ENCODE measurements at regions not wholly inside any gene's neighbourhood (a gene's known extent, or its start where the extent isn't known, plus 50 kb on each side); places are given as distances from the start of the nearest gene placed in this dataset.

DNA sequence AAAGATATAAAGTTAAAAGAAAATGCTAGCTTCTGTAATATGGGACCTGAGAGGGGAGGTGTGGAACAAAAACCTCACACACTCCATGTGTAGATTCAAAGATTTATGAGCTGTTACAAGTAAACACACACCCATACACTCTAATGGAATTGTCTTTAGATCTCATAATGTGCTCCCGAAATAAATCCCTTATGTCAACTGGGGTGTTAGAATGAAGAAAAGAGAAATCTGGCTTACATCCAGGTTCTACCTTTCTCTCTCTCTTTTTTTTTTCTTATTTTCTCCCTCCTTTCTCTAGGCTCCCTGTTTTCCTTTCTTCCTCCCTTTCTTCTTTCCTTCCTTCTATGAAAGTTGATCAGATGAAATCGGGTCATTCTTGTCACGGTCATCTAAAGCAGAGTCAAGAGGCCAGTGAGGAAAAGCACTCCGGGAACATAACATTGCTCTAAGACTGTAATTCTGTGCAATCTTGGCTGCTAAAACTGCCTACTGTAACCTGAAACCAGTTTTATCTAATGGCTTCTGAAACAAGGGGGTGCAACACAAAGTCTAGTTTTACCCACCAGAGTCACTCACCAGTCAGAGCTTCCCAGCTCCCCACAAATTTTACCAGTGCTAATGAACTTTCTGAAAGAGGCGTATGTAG, 68.3 kb upstream of the BTBD3 start:
- H3K9ac ChIP-seq (ENCODE audit: low read length) = no peak overlapping the region
- no peak overlapping the region for H3K4me3 ChIP-seq (ENCODE audit: low read length)
- no peaks in the 10 kb centered on the region for H3K27me3 ChIP-seq (ENCODE audit: control insufficient read depth, insufficient read depth, low read length)
- no peaks in the 10 kb centered on the region for H3K9me3 ChIP-seq (ENCODE audit: control insufficient read depth, low read length)
- H3K36me3 ChIP-seq (ENCODE audit: control insufficient read depth, insufficient read depth, low read length) = no peaks in the 10 kb centered on the region
- peaks cover 14% of the 10 kb centered on the region for H3K4me1 ChIP-seq (ENCODE audit: control insufficient read depth, insufficient read depth, low read length)

DNA sequence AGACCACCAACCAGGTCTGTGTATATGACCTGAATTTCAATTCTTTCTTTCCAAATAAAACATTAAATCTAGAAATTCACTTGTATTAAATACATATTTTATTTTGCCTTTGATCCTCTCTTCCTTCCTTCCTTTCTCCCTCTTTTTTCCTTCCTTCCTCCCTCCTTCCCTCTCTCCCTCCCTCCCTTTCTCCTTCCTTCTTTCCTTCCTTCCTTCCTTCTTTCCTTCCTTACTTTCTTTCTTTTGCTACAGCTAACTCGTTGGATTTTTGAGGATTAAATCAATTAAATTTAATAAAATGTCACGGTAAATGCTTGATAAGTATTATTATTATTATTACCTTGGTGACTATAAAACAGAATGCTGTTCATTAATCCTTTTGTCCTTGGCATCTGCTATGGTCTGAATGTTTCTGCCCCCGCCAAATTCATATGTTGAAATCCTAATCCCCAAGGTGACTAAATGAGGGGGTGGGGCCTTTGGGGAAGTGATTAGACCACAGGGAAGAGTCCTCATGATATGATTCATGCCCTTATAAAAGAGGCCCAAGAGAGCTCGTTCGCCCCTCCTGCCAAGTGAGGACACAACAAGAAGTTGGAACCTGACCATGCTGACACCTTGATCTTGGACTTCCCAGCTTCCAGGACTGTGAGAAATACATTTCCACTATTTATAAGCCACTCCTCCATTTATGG, 67.6 kb upstream of the BTBD3 start:
- Histone ChIP-seq H3K9me3 (ENCODE audit: control insufficient read depth, low read length) (no peaks in the 10 kb centered on the region), H3K36me3 (ENCODE audit: control insufficient read depth, insufficient read depth, low read length) (no peaks in the 10 kb centered on the region), H3K4me3 (ENCODE audit: low read length) (no peak overlapping the region), H3K27me3 (ENCODE audit: control insufficient read depth, insufficient read depth, low read length) (no peaks in the 10 kb centered on the region), H3K4me1 (ENCODE audit: control insufficient read depth, insufficient read depth, low read length) (peaks cover 14% of the 10 kb centered on the region), H3K9ac (ENCODE audit: low read length) (no peak overlapping the region)

GRCh38 chr20:11850901-11851300, 66.8 kb upstream of the BTBD3 start:
- H3K9me3 ChIP-seq (ENCODE audit: control insufficient read depth, low read length) = no peaks in the 10 kb centered on the region
- H3K36me3 ChIP-seq (ENCODE audit: control insufficient read depth, insufficient read depth, low read length) = no peaks in the 10 kb centered on the region
- H3K9ac ChIP-seq (ENCODE audit: low read length) = no peak overlapping the region
- H3K27me3 ChIP-seq (ENCODE audit: control insufficient read depth, insufficient read depth, low read length) = no peaks in the 10 kb centered on the region
- H3K4me1 ChIP-seq (ENCODE audit: control insufficient read depth, insufficient read depth, low read length) = peaks cover 14% of the 10 kb centered on the region
- H3K4me3 ChIP-seq (ENCODE audit: low read length) = no peak overlapping the region

- Histone ChIP-seq H3K9ac (ENCODE audit: low read length) (no peak overlapping the region), H3K4me1 (ENCODE audit: control insufficient read depth, insufficient read depth, low read length) (peaks cover 14% of the 10 kb centered on the region), H3K4me3 (ENCODE audit: low read length) (no peak overlapping the region), H3K9me3 (ENCODE audit: control insufficient read depth, low read length) (no peaks in the 10 kb centered on the region), H3K36me3 (ENCODE audit: control insufficient read depth, insufficient read depth, low read length) (no peaks in the 10 kb centered on the region), H3K27me3 (ENCODE audit: control insufficient read depth, insufficient read depth, low read length) (no peaks in the 10 kb centered on the region)
Observed at GRCh38 chr20:11851646-11852045, 66.0 kb upstream of the BTBD3 start.

GRCh38 chr20:11852189-11852588, 65.5 kb upstream of the BTBD3 start:
- H3K4me3 ChIP-seq (ENCODE audit: low read length) = no peak overlapping the region
- H3K36me3 ChIP-seq (ENCODE audit: control insufficient read depth, insufficient read depth, low read length) = no peaks in the 10 kb centered on the region
- no peaks in the 10 kb centered on the region for H3K9me3 ChIP-seq (ENCODE audit: control insufficient read depth, low read length)
- no peaks in the 10 kb centered on the region for H3K27me3 ChIP-seq (ENCODE audit: control insufficient read depth, insufficient read depth, low read length)
- peaks cover 14% of the 10 kb centered on the region for H3K4me1 ChIP-seq (ENCODE audit: control insufficient read depth, insufficient read depth, low read length)
- no peak overlapping the region for H3K9ac ChIP-seq (ENCODE audit: low read length)

DNA sequence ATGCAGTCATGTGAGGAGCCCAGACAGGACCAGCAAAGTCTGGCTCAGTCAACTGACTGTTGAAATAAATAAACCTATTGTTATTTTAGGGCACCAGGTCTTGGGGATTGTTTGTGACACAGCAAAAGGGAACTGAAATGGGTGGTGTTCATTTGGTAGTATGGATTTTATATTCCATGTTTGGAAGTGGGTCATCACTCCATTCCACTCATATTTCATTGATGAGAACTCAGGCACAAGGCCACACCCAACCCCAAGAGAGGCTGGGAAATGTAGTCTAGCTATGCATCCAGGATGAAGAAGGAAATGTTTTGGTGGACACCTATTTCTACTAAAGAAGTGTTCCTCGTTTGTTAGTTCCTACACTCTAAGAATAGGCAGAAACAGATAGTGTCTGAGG, 64.9 kb upstream of the BTBD3 start:
- Histone ChIP-seq H3K9me3 (ENCODE audit: control insufficient read depth, low read length) (no peaks in the 10 kb centered on the region), H3K4me3 (ENCODE audit: low read length) (no peak overlapping the region), H3K36me3 (ENCODE audit: control insufficient read depth, insufficient read depth, low read length) (no peaks in the 10 kb centered on the region), H3K9ac (ENCODE audit: low read length) (no peak overlapping the region), H3K4me1 (ENCODE audit: control insufficient read depth, insufficient read depth, low read length) (peaks cover 14% of the 10 kb centered on the region), H3K27me3 (ENCODE audit: control insufficient read depth, insufficient read depth, low read length) (no peaks in the 10 kb centered on the region)

- Histone ChIP-seq H3K27me3 (ENCODE audit: control insufficient read depth, insufficient read depth, low read length) (no peaks in the 10 kb centered on the region), H3K4me3 (ENCODE audit: low read length) (no peak overlapping the region), H3K4me1 (ENCODE audit: control insufficient read depth, insufficient read depth, low read length) (peaks cover 8% of the 10 kb centered on the region), H3K36me3 (ENCODE audit: control insufficient read depth, insufficient read depth, low read length) (no peaks in the 10 kb centered on the region), H3K9ac (ENCODE audit: low read length) (no peak overlapping the region), H3K9me3 (ENCODE audit: control insufficient read depth, low read length) (no peaks in the 10 kb centered on the region)
Observed at GRCh38 chr20:11853359-11853758, 64.3 kb upstream of the BTBD3 start.

DNA sequence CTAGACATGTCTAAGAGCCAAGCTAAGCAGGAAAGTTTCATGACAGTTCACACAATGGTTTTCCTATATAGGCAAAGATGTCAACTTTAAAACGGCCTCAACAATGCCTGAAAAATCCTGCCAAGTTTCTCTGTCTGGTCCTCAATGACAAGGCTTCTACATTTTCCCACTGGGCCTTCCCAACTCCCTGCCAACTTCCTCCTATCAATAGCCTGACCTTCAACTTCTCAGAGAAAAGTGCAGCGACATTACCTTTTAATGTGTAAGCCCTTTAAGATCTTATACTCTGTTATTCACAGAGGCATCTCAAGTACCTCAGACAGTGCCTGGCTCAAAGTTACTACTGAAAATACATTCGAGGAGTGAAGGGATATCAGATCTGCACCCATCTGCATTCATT, 56.2 kb upstream of the BTBD3 start:
- H3K36me3 ChIP-seq (ENCODE audit: control insufficient read depth, insufficient read depth, low read length) = no peaks in the 10 kb centered on the region
- H3K27me3 ChIP-seq (ENCODE audit: control insufficient read depth, insufficient read depth, low read length) = no peaks in the 10 kb centered on the region
- no peak overlapping the region for H3K4me3 ChIP-seq (ENCODE audit: low read length)
- no peak overlapping the region for H3K9ac ChIP-seq (ENCODE audit: low read length)
- H3K4me1 ChIP-seq (ENCODE audit: control insufficient read depth, insufficient read depth, low read length) = no peaks in the 10 kb centered on the region
- no peaks in the 10 kb centered on the region for H3K9me3 ChIP-seq (ENCODE audit: control insufficient read depth, low read length)

DNA sequence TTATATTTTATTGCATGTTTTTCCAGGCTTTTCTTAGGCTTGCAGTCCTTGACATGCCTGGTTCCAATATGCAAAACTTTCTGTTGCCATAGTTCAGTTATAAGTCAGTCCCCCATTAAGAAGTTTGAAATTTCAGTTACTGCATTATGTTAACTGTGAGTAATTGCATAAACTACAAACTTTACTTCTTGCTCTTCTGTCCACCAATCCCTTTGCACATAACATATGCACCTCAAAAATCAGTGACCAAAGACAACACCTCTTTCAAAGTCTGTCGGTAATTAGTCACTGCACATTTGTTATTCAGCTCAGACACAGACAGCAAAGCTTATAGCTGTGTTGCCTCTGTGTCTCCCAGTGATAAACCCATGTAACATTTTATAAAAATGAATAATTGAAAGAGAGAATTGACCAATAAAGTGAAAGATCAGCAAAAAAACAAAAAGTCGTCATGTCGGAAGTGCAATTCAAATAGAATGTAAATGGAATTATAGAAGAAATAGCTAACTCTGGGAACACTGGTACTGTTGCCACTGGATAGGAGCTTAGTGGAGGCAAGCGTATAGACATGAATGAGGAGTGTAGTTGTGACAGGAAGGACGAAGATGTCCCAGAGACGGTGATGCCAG, 50.3 kb upstream of the BTBD3 start:
- Histone ChIP-seq H3K36me3 (ENCODE audit: control insufficient read depth, insufficient read depth, low read length) (no peaks in the 10 kb centered on the region), H3K9ac (ENCODE audit: low read length) (no peak overlapping the region), H3K9me3 (ENCODE audit: control insufficient read depth, low read length) (no peaks in the 10 kb centered on the region), H3K4me3 (ENCODE audit: low read length) (no peak overlapping the region), H3K27me3 (ENCODE audit: control insufficient read depth, insufficient read depth, low read length) (no peaks in the 10 kb centered on the region), H3K4me1 (ENCODE audit: control insufficient read depth, insufficient read depth, low read length) (no peaks in the 10 kb centered on the region)

All from mucosa of stomach (tissue), 1 donor.